Upper lobe of right lung (tissue), 1 donor: ENCODE measurements at regions not wholly inside any gene's neighbourhood (a gene's known extent, or its start where the extent isn't known, plus 50 kb on each side); places are given as distances from the start of the nearest gene placed in this dataset.
"Not testable (repeated sequence)": the region's sequence is repeated elsewhere in the genome, so short reads cannot be mapped to it uniquely, and the experiment has no call there.

Source experiments
- ATAC-seq: fragments of 200-7000 bp; cut with Tn5 transposase; one replicate; pipeline ENCODE4 v1.9.1; 2020; ENCODE audit warnings: mild to moderate bottlenecking, moderate library complexity
- DNase-seq: peaks from one replicate; pipeline ENCODE4 v3.0.0-alpha.2; 2020
- H3K27ac ChIP-seq: fragments of 200-600 bp; one replicate; pipeline ENCODE4 v1.8.0; 2022
- H3K27me3 ChIP-seq: fragments of 200-600 bp; one replicate; pipeline ENCODE4 v1.8.0; 2022; ENCODE audit warnings: mild to moderate bottlenecking
- H3K36me3 ChIP-seq: fragments of 200-600 bp; one replicate; pipeline ENCODE4 v1.8.0; 2022
- H3K4me1 ChIP-seq: fragments of 200-600 bp; one replicate; pipeline ENCODE4 v1.8.0; 2022
- H3K4me3 ChIP-seq: fragments of 200-600 bp; one replicate; pipeline ENCODE4 v1.8.0; 2022; ENCODE audit warnings: mild to moderate bottlenecking
- H3K9me3 ChIP-seq: fragments of 200-600 bp; one replicate; pipeline ENCODE4 v1.8.0; 2022
- intact Hi-C: fragments of 100-400 bp; cut with DNase I; formaldehyde crosslinking; loops from one replicate; pipeline ENCODE4 v1.11.0; 2022
- TF ChIP-seq, protein P1 (sequence below): fragments of 200-600 bp; IDR thresholded peaks from one replicate; pipeline ENCODE4 v1.8.0; 2022; ENCODE audit warnings: antibody characterized with exemption
- donor health status: DM: no; HTN: yes; CAD: no; lungs with severe emphysema.

DNA sequence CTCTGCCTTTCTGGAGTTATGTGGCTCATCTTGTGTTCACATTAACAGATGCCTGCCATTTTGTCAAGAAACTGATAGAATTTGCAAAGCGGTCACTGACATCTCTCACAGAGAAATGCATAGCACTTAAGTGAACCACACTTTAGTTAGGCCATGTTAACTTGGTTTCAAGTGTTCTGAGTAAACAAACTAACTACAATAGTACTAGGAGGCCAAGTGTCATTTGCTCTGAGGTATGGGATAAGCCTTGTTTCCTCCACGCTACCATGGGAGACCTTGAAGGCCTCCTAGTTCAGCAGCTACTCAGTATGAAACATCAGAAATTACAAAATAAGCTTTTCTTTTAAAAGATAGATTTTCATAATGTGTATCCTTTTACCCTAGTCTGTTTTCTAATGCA, 143.5 kb upstream of the MARCKS start:
- Histone ChIP-seq H3K27me3 (no peaks in the 10 kb centered on the region), H3K36me3 (no peaks in the 10 kb centered on the region), H3K9me3 (no peaks in the 10 kb centered on the region), H3K27ac (no peak overlapping the region), H3K4me3 (no peak overlapping the region), H3K4me1 (no peaks in the 10 kb centered on the region)
- intact Hi-C loops, result no loop called here
- ATAC-seq (peak; percentile 76), DNase-seq (no peak)
- TF ChIP-seq, protein P1, sequence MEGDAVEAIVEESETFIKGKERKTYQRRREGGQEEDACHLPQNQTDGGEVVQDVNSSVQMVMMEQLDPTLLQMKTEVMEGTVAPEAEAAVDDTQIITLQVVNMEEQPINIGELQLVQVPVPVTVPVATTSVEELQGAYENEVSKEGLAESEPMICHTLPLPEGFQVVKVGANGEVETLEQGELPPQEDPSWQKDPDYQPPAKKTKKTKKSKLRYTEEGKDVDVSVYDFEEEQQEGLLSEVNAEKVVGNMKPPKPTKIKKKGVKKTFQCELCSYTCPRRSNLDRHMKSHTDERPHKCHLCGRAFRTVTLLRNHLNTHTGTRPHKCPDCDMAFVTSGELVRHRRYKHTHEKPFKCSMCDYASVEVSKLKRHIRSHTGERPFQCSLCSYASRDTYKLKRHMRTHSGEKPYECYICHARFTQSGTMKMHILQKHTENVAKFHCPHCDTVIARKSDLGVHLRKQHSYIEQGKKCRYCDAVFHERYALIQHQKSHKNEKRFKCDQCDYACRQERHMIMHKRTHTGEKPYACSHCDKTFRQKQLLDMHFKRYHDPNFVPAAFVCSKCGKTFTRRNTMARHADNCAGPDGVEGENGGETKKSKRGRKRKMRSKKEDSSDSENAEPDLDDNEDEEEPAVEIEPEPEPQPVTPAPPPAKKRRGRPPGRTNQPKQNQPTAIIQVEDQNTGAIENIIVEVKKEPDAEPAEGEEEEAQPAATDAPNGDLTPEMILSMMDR, result no peak

DNA sequence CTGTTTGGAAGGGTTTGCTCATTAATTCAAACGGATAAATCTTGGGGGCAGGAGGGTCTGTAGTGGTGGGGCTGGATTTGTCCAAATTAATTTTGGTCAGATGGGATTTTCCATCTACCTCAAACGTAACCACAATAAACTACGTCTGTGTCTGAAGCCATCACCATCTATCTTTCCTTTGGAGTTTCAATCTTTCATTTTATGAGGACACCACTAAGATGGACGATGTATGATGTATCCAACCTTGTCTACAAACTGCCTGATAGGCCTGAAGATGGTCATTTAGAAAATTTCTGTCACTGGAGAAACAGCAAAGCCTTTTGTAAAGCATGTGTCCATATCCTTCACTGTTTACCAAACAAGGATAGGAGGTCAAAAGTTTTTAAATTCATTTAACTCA, 138.6 kb upstream of the MARCKS start:
- Histone ChIP-seq H3K27me3 (peaks cover 3% of the 10 kb centered on the region), H3K9me3 (no peaks in the 10 kb centered on the region), H3K36me3 (no peaks in the 10 kb centered on the region), H3K27ac (no peak overlapping the region), H3K4me1 (no peaks in the 10 kb centered on the region), H3K4me3 (no peak overlapping the region)
- no peak for ATAC-seq
- intact Hi-C loops, result no loop called here
- no peak for DNase-seq
- TF ChIP-seq, protein P1, result no peak

DNA sequence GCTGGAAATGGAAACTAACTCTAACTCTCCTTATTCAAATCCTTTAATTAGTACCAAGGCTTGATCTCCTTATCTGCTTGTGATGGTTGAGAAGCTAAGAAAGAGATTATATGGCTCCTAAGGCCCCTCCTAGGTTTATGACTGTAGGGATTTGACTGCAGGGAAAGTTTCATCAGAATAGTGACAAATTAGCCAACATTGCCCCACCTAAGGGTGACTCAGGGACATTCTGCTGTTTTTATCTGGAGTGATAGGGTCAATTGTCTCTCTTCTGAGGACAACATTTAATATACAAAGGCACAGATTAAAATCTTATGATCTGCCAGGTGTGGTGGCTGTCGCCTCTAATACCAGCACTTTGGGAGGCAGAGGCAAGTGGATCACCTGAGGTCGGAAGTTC, 138.1 kb upstream of the MARCKS start:
- DNase-seq, result no peak
- H3K4me3 ChIP-seq, result no peak overlapping the region
- no peak for ATAC-seq
- no peak overlapping the region for H3K27ac ChIP-seq
- H3K4me1 ChIP-seq, result no peaks in the 10 kb centered on the region
- TF ChIP-seq, protein P1, result no peak
- intact Hi-C loops, result no loop called here
- H3K27me3 ChIP-seq, result peaks cover 3% of the 10 kb centered on the region
- no peaks in the 10 kb centered on the region for H3K36me3 ChIP-seq
- no peaks in the 10 kb centered on the region for H3K9me3 ChIP-seq

DNA sequence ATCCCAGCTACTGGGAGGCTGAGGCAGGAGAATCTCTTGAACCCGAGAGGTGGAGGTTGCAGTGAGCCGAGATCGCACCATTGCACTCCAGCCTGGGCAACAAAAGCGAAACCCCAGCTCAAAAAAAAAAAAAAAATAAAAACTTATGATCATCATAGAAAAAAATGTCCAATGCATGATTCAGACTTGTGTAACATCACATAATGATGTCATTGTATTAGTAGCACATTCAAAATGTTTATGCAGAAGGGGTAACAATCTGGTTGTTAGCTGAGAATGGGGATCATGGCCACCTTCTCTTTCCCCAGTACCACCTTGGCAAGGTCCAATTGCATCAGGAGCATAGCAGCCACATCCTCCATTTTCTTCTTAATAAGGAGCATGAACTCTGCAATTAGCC, 137.6 kb upstream of the MARCKS start:
- DNase-seq (no peak), ATAC-seq (no peak)
- H3K9me3 ChIP-seq, result no peaks in the 10 kb centered on the region
- H3K27me3 ChIP-seq, result peaks cover 3% of the 10 kb centered on the region
- H3K27ac ChIP-seq, result no peak overlapping the region
- no peaks in the 10 kb centered on the region for H3K36me3 ChIP-seq
- intact Hi-C loops, result no loop called here
- no peaks in the 10 kb centered on the region for H3K4me1 ChIP-seq
- TF ChIP-seq, protein P1, result no peak
- no peak overlapping the region for H3K4me3 ChIP-seq

DNA sequence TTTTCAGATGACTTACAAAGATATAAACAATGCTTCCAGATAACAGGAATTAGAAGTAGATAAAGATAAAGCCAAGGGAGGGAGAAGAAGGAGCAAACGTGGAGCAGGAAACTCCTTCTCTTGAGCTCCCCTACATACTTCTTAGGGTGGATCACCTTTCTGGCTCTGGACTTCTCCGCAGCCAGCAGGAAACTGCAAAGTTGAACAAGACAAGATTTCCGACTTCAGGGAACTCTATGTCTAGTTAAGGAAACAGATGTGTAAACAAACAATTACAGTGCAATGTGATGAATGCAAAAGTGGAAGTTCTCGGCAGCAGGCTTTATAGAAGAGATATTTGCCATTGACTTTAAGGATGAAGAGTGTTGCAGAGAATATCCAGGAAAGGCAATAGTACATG, 134.0 kb upstream of the MARCKS start:
- TF ChIP-seq, protein P1, result no peak
- peaks cover 3% of the 10 kb centered on the region for H3K27me3 ChIP-seq
- H3K27ac ChIP-seq, result no peak overlapping the region
- no peaks in the 10 kb centered on the region for H3K9me3 ChIP-seq
- DNase-seq, result no peak
- peak; percentile 36 for ATAC-seq
- H3K4me1 ChIP-seq, result no peaks in the 10 kb centered on the region
- no peak overlapping the region for H3K4me3 ChIP-seq
- H3K36me3 ChIP-seq, result no peaks in the 10 kb centered on the region
- intact Hi-C loops, result no loop called here

DNA sequence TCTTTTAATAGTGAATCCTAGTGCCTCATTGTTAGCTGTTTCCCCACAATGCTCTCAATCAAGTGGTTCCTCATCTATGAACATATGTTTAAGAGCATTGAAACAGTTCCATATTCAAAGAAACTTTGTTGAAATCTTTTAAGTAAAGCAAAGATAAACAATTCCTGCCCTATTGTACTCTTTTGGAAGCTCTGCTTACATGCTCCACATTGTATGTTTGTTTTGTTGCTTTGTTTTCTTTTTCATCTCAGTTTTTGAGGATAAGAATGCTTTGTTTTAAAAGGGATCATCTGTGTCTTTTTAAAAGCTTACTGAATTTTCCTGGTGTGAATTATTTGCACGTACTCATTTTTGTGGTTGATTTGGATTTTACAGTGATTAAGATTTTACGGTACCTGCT, 132.2 kb upstream of the MARCKS start:
- H3K4me1 ChIP-seq, ATAC-seq, H3K4me3 ChIP-seq, DNase-seq, H3K27me3 ChIP-seq, H3K9me3 ChIP-seq, intact Hi-C loops, H3K36me3 ChIP-seq, H3K27ac ChIP-seq: not testable (repeated sequence)
